ENCODE measurements at regions not wholly inside any gene's neighbourhood (a gene's known extent, or its start where the extent isn't known, plus 50 kb on each side); places are given as distances from the start of the nearest gene placed in this dataset.

GRCh38 chr2:121049950-121050585 is 234.9 kb downstream of the TFCP2L1 start:
- TF ChIP-seq CTCF (conservative IDR thresholded peaks at IDR 0.05; ENCODE audit: low read depth, low read length): no peak
- no peak overlapping the region for H3K4me3 ChIP-seq (ENCODE audit: low read depth, low read length)
- no peak for DNase-seq (ENCODE audit: low read depth)

- TF ChIP-seq CTCF (conservative IDR thresholded peaks at IDR 0.05; ENCODE audit: low read depth, low read length): no peak
- H3K4me3 ChIP-seq (ENCODE audit: low read depth, low read length): no peak overlapping the region
- no peak for DNase-seq (ENCODE audit: low read depth)
Measured at GRCh38 chr2:121051311-121051710, 233.7 kb downstream of the TFCP2L1 start.

GRCh38 chr2:121052023-121052422 is 233.0 kb downstream of the TFCP2L1 start:
- no peak overlapping the region for H3K4me3 ChIP-seq (ENCODE audit: low read depth, low read length)
- DNase-seq (ENCODE audit: low read depth): no peak
- no peak for TF ChIP-seq CTCF (conservative IDR thresholded peaks at IDR 0.05; ENCODE audit: low read depth, low read length)

- no peak for TF ChIP-seq CTCF (conservative IDR thresholded peaks at IDR 0.05; ENCODE audit: low read depth, low read length)
- no peak for DNase-seq (ENCODE audit: low read depth)
- H3K4me3 ChIP-seq (ENCODE audit: low read depth, low read length): no peak overlapping the region
Measured at GRCh38 chr2:121052521-121052920, 232.5 kb downstream of the TFCP2L1 start.

- TF ChIP-seq CTCF (conservative IDR thresholded peaks at IDR 0.05; ENCODE audit: low read depth, low read length): no peak
- H3K4me3 ChIP-seq (ENCODE audit: low read depth, low read length): no peak overlapping the region
- DNase-seq (ENCODE audit: low read depth): no peak
Measured at GRCh38 chr2:121055088-121055487, 229.9 kb downstream of the TFCP2L1 start.

- no peak overlapping the region for H3K4me3 ChIP-seq (ENCODE audit: low read depth, low read length)
- no peak for DNase-seq (ENCODE audit: low read depth)
- no peak for TF ChIP-seq CTCF (conservative IDR thresholded peaks at IDR 0.05; ENCODE audit: low read depth, low read length)
Measured at GRCh38 chr2:121055501-121055900, 229.5 kb downstream of the TFCP2L1 start.

- no peak for TF ChIP-seq CTCF (conservative IDR thresholded peaks at IDR 0.05; ENCODE audit: low read depth, low read length)
- H3K4me3 ChIP-seq (ENCODE audit: low read depth, low read length): no peak overlapping the region
- no peak for DNase-seq (ENCODE audit: low read depth)
Measured at GRCh38 chr2:121058852-121059558, 226.0 kb downstream of the TFCP2L1 start.

Data from epithelial cell of proximal tubule (primary cell).